A549 (cell line): ENCODE measurements at regions not wholly inside any gene's neighbourhood (a gene's known extent, or its start where the extent isn't known, plus 50 kb on each side); places are given as distances from the start of the nearest gene placed in this dataset.

Source experiments
- ESRRA ChIP-seq: fragments of 150-350 bp; IDR thresholded peaks from 2 replicates; pipeline ENCODE4 v1.6.1; 2014; ENCODE audit warnings: mild to moderate bottlenecking, low read length, borderline replicate concordance
- MAFK ChIP-seq: fragments of 450-650 bp; IDR thresholded peaks from 2 replicates; pipeline ENCODE4 v1.6.1; 2014; ENCODE audit not compliant: partially characterized antibody
- MYC ChIP-seq: IDR thresholded peaks from 2 replicates; pipeline ENCODE4 v1.6.1; 2012; ENCODE audit warnings: mild to moderate bottlenecking, inconsistent platforms, low read length, improper control_type of control experiment, borderline replicate concordance
- POLR2A ChIP-seq: IDR thresholded peaks from 2 replicates; pipeline ENCODE4 v1.6.1; 2012; ENCODE audit warnings: mild to moderate bottlenecking, low read length
- SREBF2 ChIP-seq: fragments of 450-650 bp; IDR thresholded peaks from 2 replicates; pipeline ENCODE4 v1.6.1; 2014; ENCODE audit warnings: mild to moderate bottlenecking, moderate library complexity
- TF ChIP-seq, protein P1 (sequence below): fragments of >200 bp; sonication (Bioruptor Twin); formaldehyde crosslinking; IDR thresholded peaks from 3 replicates; pipeline ENCODE4 v1.5.1; 2016

- TF ChIP-seq, protein P1, sequence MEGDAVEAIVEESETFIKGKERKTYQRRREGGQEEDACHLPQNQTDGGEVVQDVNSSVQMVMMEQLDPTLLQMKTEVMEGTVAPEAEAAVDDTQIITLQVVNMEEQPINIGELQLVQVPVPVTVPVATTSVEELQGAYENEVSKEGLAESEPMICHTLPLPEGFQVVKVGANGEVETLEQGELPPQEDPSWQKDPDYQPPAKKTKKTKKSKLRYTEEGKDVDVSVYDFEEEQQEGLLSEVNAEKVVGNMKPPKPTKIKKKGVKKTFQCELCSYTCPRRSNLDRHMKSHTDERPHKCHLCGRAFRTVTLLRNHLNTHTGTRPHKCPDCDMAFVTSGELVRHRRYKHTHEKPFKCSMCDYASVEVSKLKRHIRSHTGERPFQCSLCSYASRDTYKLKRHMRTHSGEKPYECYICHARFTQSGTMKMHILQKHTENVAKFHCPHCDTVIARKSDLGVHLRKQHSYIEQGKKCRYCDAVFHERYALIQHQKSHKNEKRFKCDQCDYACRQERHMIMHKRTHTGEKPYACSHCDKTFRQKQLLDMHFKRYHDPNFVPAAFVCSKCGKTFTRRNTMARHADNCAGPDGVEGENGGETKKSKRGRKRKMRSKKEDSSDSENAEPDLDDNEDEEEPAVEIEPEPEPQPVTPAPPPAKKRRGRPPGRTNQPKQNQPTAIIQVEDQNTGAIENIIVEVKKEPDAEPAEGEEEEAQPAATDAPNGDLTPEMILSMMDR, result no peak
- TF ChIP-seq POLR2A (no peak), ESRRA (no peak), MAFK (no peak), MYC (no peak), SREBF2 (no peak)
These were observed 110.4 kb upstream of the RORA start for GRCh38 chr15:61339516-61339915.
